NK-92 treated with Interleukin-12 subunit alpha and Interleukin-12 subunit beta, amount 100 ng/mL, for 24 hours (cell line): ENCODE measurements at regions not wholly inside any gene's neighbourhood (a gene's known extent, or its start where the extent isn't known, plus 50 kb on each side); places are given as distances from the start of the nearest gene placed in this dataset.

Experiments
- DNase-seq: peaks from one replicate; lab custom pipeline; 2025; lab: John Stamatoyannopoulos, UW

GRCh38 chr11:130737866-130738431 is 178.3 kb downstream of the SNX19 start:
- DNase-seq: no peak

GRCh38 chr11:130738611-130739010 is 177.7 kb downstream of the SNX19 start:
- DNase-seq: no peak

- no peak for DNase-seq
Measured at GRCh38 chr11:130740819-130741218, 175.5 kb downstream of the SNX19 start.

- no peak for DNase-seq
Measured at GRCh38 chr11:130744794-130745193, 171.5 kb downstream of the SNX19 start.

- no peak for DNase-seq
Measured at GRCh38 chr11:130749216-130749615, 167.1 kb downstream of the SNX19 start.

- no peak for DNase-seq
Measured at GRCh38 chr11:130760515-130761125, 155.7 kb downstream of the SNX19 start.

DNA sequence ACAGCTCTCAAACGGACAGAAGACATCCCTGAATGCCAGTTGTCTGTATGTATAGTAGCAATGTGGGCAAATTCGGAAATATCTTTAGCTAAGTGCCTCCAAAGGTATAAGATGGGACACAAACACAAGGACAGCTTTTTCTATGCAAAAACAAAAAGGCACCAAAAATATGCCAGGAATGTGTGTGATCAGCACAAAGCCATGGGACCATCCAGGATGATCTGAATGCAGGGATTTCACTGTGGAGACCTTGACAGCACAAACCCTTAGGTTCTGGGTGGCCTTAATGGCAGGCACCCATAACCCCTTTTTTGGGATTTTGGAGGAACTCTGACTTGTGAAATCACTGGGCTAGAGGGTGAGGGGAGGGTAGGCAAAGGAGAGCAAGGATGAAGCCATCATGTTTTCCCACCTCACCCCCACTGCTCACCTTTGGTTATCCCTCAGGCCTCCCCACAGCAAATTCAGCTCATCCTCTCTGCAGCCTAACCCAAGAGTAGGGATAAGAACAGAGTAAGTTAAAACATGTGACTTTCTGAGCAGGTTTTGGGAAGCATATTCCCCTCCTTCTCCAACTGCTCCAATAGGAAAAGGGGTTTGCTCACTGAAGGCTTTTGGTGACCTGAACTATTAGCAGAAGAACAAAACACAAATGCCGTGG is 154.6 kb downstream of the SNX19 start:
- DNase-seq: no peak

DNA sequence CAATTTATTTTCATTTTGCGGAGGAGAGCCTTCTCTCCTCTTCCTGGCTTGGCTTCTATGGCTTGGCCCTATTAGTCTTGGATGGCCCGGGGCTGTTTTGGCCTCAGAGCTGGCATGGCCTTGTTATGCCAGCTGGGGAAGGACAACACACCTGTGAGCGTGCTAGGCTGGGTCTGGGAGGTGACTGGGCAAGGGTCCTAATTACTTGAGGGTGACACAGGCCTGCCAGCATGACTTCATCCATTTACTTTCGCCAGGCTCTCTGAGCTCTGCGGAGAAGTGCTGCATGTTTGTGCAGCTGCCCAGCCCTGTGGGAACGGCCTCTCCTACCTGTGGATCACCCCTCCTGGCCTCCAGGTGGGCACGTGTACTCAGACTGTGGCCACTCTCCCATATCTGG is 153.6 kb downstream of the SNX19 start:
- no peak for DNase-seq

- DNase-seq: no peak
Measured at GRCh38 chr11:130763087-130763980, 152.9 kb downstream of the SNX19 start.

- DNase-seq: no peak
Measured at GRCh38 chr11:130765406-130765805, 150.9 kb downstream of the SNX19 start.

- peak; percentile 45 for DNase-seq
Measured at GRCh38 chr11:130765951-130766649, 150.2 kb downstream of the SNX19 start.

DNA sequence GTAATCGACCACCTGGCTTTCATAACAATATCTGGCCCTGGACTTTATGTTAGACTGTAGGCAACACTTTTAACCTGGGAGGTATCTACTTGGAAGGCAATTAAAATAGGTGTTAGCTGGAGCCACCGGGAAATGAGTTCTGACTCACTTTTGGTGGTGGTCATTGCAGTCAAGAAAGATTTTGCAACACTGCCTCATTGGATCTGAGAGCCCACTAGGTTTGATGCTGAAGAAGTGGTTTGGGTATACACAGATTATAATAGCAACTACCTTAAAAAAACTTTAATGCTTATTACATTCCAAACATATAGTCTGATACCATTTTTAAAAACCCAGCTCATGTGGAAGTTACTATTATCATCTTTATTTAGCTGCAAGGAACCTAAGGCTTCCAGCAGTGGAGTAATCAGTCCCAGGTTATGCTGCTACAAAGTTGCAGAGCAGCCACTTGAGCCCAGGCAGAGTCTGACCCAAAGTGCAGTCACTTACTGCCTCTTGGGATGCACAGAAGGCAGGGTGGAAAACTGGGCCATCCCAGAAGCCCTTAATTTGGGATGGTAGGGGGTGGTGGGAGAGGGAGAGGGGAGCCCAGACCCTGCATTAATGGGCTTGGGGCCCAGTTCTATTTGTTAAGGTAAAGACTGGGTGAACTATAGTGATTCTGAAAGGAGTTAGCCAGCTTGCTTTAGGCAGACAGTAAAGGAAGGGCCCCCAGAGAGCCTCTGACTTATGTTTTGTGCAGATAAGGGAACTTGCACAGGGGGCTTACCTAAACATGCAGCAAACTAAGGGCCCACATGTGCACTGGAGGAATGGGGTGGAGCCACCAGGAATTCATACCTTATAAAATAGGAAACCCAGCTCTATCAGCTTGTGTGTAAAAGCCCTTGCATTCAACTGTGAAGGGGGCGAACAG is 149.4 kb downstream of the SNX19 start:
- DNase-seq: peak; percentile 45

GRCh38 chr11:130769782-130770535 is 146.3 kb downstream of the SNX19 start:
- DNase-seq: no peak

DNA sequence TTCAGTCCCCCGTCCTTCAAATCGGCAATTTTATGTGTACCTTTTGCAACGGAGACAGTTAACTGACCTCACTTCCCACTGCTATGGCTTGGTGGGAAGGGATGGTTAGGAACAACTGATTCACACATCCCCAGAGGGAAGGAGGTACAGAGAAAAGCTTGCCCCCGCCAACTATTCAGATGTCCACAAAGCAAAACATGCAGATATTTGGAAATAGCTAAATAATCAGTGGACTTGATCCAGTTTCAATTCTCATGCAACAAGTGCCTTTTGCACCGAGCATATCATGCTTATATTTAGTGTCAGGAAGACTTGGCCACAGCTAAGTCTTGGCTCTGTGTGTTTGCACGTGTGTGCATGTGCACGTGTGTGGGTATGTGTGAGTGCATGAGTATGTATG is 144.6 kb downstream of the SNX19 start:
- DNase-seq: no peak

DNA sequence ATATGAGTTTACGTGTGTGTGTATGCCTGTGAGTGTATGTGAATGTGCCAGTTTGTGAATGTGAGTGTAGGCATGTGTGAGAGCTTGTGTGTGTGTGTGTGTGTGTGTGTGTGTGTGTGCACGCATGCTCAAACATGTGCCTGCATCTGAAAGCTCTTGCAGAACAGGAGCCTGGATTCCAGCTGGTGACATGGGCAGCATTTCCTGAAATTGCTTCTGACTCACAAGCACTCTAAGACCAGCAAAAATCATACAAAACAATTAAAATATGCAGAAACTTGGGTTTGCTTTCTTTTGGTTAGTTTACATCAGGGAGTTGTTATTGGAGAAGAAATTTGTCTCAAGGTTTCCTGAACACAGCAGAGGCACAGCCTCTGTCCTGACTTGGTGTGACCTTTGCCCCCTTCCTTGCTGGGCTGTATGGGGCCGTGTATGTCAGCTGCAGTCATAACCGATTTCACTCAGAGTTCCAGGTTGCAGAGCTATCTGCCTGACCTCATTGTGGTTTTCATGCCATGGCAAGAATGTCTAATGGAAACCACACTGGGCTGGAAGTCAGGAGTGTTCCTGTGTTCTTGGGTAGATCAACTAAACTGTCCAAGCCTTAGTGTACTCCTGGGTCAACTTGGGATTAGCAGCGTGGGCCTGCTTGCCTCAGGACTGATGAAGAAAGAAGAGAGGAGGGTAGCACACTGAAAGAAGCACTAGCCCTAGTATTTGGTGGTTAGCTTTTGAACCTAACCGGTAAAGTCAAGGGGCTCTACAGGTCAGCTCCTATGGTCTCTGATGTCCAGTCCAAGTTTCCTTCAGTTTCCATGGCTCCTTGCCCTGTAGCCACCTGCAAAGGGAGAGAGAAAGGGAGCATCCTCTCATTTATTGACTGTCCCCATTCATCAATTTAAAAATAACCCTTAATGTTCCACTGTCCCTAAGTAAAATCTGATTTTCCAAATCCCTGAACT is 143.7 kb downstream of the SNX19 start:
- DNase-seq: no peak

DNA sequence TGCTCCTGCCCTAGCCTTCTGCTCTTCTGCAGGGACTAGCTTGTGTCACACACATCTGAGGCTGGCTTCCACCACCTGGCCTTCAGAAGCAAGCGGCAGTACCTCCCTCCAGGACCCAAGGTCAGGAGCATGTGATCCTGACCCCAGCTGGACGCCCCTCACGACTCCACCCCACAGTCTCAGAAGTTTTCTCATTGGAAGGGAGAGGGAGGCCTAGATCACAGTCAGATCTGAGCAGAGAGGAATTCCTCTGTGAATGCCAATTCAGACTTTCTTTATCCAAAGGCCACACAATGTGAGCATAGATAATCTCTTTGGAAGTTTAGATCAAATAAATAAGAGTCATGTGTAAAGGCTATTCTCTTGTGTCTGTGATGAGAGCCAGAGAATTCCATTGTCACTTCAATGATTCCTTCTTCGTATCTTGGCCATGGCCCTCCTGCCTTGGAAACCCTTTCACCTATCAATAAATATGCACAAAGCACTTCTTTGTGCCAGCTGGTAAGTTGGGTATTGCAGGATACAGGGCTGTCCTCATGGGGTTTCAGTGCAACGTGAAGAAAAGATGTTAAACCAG is 142.9 kb downstream of the SNX19 start:
- no peak for DNase-seq

DNA sequence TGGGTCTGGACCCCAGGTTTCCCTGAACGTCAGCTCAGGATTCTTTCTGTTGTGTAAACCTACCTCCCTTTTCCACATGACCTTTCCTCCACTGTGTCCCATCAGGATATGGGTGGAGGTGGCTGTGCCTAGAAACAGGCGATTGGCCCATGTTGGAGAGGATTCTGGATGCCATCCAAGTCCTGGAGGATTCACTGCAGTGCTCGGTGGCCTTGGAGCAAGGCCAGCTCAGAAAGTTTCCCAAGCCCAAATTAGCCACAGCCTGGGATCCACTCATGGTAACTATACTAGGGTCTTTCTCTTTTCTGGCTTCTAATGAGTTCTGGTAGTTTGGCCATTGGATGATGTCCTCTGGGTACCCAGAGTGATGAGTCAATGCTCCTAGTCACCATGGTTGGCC is 141.6 kb downstream of the SNX19 start:
- no peak for DNase-seq

DNA sequence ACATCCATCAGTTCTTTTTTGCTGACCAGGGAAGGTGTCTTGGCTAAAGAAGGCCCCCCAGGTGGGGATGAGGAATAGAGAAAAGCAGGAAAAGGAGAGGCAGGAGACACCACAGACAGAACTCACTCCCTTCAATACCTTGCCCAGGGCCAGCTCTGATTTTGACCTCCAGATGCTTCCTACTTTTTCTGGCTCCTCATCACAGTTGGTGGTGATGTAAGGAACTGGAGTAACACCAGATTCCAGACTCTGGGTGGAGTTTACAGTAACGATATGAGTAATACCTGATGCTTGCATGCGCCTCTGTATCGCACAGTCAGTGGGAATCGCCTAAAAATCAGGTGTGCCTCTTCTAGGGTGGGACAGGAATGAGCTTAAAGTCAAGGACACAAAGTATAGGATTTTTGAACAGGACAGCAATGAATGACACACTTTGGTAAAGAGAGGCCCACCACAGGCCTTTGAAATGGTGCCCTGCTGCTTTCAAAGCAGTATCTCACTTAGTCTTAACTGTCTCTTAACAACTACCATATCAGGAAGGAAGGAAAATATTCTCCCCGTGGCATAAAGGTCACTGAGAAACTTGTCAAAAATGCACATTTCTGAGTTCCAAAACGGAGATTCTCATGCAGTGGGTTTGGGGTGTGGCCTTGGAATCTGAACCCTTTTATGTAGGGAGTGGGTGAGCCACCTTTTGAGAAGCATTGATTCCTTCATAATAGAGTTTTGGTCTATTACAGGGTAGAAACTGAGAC is 140.8 kb downstream of the SNX19 start:
- no peak for DNase-seq
